Mucosa of rectum (tissue), 2 donors: ENCODE measurements at regions not wholly inside any gene's neighbourhood (a gene's known extent, or its start where the extent isn't known, plus 50 kb on each side); places are given as distances from the start of the nearest gene placed in this dataset.

Source experiments
- H3K27ac ChIP-seq, 2 donors: one replicate each; pipeline ENCODE4 v1.7.0; 2013; ENCODE audit warnings: inconsistent platforms in 2 of 2, low read depth in 2 of 2, low read length in 2 of 2
- H3K27me3 ChIP-seq, 2 donors: one replicate each; pipeline ENCODE4 v1.7.0; 2013; ENCODE audit warnings: low read length in 2 of 2; ENCODE audit not compliant: control insufficient read depth in 2 of 2, insufficient read depth in 2 of 2
- H3K36me3 ChIP-seq, 2 donors: one replicate each; pipeline ENCODE4 v1.7.0; 2013; ENCODE audit warnings: low read length in 2 of 2; ENCODE audit not compliant: control insufficient read depth in 2 of 2, insufficient read depth in 2 of 2
- H3K4me1 ChIP-seq, 2 donors: one replicate each; pipeline ENCODE4 v1.7.0; 2013; ENCODE audit warnings: low read length in 2 of 2, mild to moderate bottlenecking in 1 of 2; ENCODE audit not compliant: control insufficient read depth in 2 of 2, insufficient read depth in 2 of 2
- H3K4me3 ChIP-seq, 2 donors: one replicate each; pipeline ENCODE4 v1.7.0; 2013; ENCODE audit warnings: low read length in 2 of 2
- H3K9ac ChIP-seq, 2 donors: one replicate each; pipeline ENCODE4 v1.7.0; 2013; ENCODE audit warnings: low read length in 2 of 2, low read depth in 1 of 2, mild to moderate bottlenecking in 1 of 2
- H3K9me3 ChIP-seq, 2 donors: one replicate each; pipeline ENCODE4 v1.7.0; 2013; ENCODE audit warnings: low read length in 2 of 2; ENCODE audit not compliant: control insufficient read depth in 2 of 2
- donor health status: healthy.
- donor health status: Normal muscosa, but diverticular disease.

DNA sequence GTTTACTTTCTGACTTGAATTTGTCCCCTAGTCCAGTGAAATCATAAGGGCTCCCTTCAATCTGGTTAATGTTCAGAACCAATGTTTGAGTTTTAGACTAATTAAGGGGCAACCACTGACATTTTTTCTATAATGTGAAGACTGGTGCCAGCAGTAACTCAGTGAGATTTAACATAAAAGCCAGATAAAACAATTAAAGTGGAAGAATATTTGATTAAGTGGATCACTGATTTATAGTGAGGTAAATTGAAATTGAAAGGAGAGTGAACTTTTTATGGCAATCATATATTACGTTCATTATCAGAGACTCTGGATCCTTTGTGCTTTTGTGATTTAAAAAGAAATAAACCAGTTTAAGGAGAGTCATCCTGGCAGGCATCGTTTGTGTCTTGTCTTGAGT lies 246.8 kb downstream of the GATA3 start:
- H3K4me1 ChIP-seq: no peaks in the 10 kb centered on the region
- H3K9ac ChIP-seq: no peak overlapping the region
- H3K9me3 ChIP-seq: no peaks in the 10 kb centered on the region
- no peak overlapping the region for H3K27ac ChIP-seq
- no peak overlapping the region for H3K4me3 ChIP-seq
- H3K36me3 ChIP-seq: no peaks in the 10 kb centered on the region
- H3K27me3 ChIP-seq: no peaks in the 10 kb centered on the region

DNA sequence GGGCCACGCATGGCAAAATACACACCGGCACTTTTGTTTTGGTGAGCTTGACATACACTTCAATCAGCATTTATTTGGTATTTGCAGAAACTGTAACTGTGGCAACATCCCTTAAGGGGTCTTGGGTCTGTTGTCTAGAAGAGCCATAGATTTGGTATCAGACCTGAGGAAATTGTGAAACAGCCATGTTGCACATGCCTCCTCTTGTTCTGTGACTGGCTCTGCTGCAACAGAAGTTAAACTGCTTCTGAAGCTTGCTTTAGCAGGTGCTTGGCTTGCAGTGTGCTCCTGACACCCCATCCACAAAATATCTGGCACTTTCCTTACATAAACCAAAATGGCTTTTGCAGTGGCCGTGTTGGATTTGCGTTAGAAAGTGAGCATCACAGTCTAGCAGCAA lies 247.3 kb downstream of the GATA3 start:
- no peaks in the 10 kb centered on the region for H3K27me3 ChIP-seq
- H3K36me3 ChIP-seq: no peaks in the 10 kb centered on the region
- no peak overlapping the region for H3K4me3 ChIP-seq
- no peak overlapping the region for H3K9ac ChIP-seq
- no peaks in the 10 kb centered on the region for H3K9me3 ChIP-seq
- H3K4me1 ChIP-seq: no peaks in the 10 kb centered on the region
- H3K27ac ChIP-seq: no peak overlapping the region

DNA sequence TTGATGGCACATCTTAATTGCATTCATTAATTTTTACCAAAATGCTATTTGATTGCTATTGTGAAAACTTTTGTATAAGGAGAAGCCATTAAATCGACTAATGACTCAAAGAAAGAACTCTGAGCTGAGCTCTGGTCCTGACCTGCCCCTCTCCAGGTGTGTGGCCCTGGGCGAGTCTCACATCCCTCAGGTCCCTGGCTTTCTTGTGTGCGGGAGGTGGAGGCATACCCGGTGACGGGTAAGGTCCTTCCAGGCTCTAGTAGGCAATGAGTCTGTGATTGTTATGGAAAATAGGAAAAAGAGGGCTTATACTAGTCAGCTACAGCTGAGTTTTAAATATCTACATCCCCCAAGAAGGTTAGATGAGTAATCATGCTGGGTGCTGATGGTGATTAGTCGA lies 248.1 kb downstream of the GATA3 start:
- H3K27me3 ChIP-seq: no peaks in the 10 kb centered on the region
- no peaks in the 10 kb centered on the region for H3K9me3 ChIP-seq
- H3K27ac ChIP-seq: no peak overlapping the region
- no peaks in the 10 kb centered on the region for H3K36me3 ChIP-seq
- H3K4me3 ChIP-seq: no peak overlapping the region
- no peaks in the 10 kb centered on the region for H3K4me1 ChIP-seq
- H3K9ac ChIP-seq: no peak overlapping the region

DNA sequence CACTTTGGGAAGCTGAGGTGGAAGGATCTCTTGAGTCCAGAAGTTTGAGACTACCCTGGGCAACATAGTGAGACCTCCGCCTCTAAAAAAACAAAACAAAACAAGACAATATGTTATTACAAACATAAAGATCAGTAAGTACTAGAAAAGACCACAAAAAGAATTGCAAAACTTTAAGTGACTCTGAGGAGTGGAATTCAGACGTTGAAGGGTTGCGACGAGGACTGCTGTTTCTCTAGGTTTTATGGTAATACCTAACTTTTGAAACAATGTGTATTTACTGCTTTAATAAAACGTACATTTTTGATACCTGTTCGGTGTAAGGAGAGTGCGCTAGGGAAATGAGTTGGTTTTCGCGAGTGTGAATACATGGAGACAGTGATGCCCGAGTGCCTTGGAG lies 250.4 kb downstream of the GATA3 start:
- no peak overlapping the region for H3K4me3 ChIP-seq
- H3K27me3 ChIP-seq: no peaks in the 10 kb centered on the region
- no peaks in the 10 kb centered on the region for H3K36me3 ChIP-seq
- H3K4me1 ChIP-seq: no peaks in the 10 kb centered on the region
- H3K9ac ChIP-seq: no peak overlapping the region
- no peaks in the 10 kb centered on the region for H3K9me3 ChIP-seq
- H3K27ac ChIP-seq: no peak overlapping the region

DNA sequence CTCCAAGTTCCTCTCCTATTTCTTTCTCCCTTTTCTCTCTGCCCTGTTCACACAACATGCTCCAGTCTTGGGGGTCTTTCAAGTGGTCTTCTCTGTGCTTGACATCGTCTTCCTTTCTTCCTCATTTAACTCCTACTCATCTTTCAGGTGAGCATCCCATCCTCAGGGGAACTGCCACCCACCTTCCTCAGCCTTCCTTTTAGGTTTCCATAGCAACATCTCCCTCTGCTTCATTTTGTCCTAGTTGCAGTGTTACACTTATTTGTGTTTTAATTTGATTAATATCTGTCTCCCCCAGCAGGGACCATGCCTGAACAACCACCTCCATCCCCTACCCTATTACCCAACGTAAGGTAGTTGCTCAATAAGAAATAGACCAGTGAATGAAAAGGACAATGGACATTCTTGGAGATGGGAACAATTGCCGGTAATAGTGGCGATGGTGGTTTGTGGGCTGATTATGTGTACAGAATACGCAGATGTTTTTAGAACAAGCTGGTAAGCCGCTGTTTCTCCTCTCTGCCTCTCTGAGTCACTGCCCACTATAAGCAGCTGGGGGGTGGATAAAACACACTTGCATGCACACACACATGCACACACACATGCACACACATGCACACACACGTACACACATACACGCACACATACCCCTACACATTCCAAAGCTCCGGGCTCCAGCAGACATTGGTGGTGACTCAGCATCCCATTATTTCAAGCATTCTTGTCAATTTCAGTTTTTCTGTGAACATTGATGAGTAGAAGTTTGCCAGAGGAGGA lies 251.6 kb downstream of the GATA3 start:
- no peaks in the 10 kb centered on the region for H3K9me3 ChIP-seq
- no peak overlapping the region for H3K9ac ChIP-seq
- H3K36me3 ChIP-seq: no peaks in the 10 kb centered on the region
- H3K27ac ChIP-seq: no peak overlapping the region
- H3K4me3 ChIP-seq: no peak overlapping the region
- no peaks in the 10 kb centered on the region for H3K4me1 ChIP-seq
- H3K27me3 ChIP-seq: no peaks in the 10 kb centered on the region

DNA sequence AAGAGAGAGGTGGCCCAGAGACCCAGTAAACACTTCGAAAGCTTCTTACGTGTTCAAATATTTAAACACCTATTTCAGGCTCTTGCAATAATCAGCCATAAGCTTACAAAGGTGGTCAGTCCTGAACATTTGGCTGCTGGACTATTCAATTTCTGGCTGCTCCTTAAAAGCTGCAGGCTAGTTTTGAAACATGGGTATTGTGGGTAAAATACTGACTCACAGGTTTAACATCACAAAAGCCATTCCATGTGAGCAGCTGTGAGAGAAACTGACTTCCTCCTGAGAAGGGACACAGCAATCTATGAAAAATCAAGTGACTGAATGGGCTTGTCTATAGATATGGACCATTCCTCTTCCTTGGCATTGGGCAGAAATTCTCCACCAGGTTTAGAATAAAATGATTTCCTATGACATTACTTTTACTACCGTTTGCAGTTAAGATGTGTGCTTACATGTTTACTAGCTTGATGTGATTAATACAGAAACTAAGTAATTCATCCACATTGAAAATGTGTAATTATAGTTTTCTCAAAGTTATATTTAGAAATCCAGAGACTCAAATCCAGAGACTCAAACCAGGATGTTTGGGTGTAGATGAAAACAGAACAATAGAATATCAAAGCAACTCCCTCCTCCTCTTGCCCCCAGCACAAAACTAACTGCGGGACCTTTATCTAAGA lies 252.3 kb downstream of the GATA3 start:
- Histone ChIP-seq H3K27me3 (no peaks in the 10 kb centered on the region), H3K9me3 (no peaks in the 10 kb centered on the region), H3K9ac (no peak overlapping the region), H3K4me1 (no peaks in the 10 kb centered on the region), H3K4me3 (no peak overlapping the region), H3K27ac (no peak overlapping the region), H3K36me3 (no peaks in the 10 kb centered on the region)

DNA sequence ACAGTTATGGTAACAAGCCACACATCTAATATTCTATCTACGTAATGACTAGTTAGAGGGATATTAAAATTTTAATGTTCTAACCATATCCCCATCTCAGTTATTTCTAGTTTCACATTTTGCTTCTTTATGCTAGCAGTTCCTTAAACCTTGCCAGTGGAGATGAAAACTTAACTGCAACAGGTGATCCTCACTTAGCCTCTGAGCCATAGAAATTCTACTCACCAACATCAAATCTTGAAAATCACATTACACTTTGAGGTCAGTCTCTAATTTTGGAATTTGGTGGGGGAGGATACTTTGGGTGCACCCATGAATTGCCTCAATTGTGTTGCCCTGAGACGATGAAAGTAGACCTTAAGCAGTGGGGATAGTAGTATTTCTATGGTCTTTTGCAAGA lies 256.4 kb downstream of the GATA3 start:
- no peak overlapping the region for H3K9ac ChIP-seq
- H3K27me3 ChIP-seq: no peaks in the 10 kb centered on the region
- no peaks in the 10 kb centered on the region for H3K9me3 ChIP-seq
- H3K36me3 ChIP-seq: no peaks in the 10 kb centered on the region
- no peak overlapping the region for H3K27ac ChIP-seq
- no peaks in the 10 kb centered on the region for H3K4me1 ChIP-seq
- no peak overlapping the region for H3K4me3 ChIP-seq

DNA sequence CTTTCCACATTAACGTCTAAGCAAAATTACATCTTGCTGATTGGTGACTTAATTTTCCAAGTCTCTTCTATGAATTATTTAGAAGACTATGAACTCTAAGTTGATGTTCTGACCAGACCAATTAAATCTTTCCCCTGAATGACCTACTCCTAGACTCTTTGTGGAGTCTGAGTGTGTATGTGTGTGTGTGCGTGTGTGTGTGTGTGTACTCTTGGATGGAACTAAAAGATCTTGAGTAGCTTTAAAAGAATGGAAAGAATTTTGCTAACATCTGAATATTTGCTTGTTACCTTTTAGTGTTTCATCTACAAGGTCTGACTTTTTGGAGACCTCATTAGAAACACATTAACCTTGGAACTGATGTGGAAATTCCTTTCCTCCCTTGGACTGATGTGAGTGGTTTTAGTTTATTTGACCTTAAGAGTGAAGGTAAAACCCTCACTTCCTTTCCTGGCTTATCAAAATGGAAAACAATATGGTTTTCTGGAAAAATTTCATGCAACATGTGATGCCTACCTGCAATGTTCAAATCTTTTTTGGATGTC lies 257.1 kb downstream of the GATA3 start:
- Histone ChIP-seq H3K9ac (no peak overlapping the region), H3K27me3 (no peaks in the 10 kb centered on the region), H3K36me3 (no peaks in the 10 kb centered on the region), H3K4me1 (no peaks in the 10 kb centered on the region), H3K27ac (no peak overlapping the region), H3K4me3 (no peak overlapping the region), H3K9me3 (no peaks in the 10 kb centered on the region)

DNA sequence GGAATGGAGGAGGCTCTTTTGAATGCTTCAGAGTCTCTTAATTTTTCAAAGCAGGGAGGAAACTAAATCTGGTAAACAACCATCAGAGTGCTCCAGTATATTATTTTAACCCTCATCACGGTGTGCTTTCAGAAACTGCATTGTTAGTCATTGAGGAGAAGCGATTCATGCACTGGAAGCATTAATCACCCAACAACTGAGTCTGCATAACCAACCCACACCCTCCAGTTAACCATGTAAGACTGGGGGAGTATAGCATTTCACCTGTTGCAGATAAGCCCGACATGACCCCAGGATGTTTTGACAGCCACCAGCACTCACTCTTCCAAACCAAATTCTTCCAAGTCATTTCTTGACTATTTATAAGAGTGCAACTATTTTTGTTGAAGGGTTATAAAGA lies 257.6 kb downstream of the GATA3 start:
- Histone ChIP-seq H3K9ac (no peak overlapping the region), H3K9me3 (no peaks in the 10 kb centered on the region), H3K27me3 (no peaks in the 10 kb centered on the region), H3K4me3 (no peak overlapping the region), H3K27ac (no peak overlapping the region), H3K4me1 (no peaks in the 10 kb centered on the region), H3K36me3 (no peaks in the 10 kb centered on the region)

DNA sequence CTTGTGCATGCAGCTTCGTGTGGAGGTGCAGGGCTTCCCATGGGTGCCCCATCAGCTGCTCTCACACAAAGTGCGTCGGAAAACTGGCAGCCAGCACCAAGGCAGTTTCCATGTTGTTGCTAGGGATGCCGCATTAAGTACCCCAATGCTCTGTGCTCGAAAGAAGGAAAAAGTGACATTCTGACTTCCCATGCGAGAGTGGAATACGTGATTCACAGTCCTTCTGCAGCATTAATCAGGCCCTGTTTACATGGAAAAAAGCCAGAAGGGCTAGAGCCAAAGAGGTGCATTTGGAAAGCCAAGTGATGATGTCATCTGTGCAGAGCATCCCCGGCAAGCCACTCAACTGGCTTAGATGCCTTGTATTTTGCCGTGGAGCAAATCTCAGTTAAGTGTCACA lies 258.3 kb downstream of the GATA3 start:
- no peaks in the 10 kb centered on the region for H3K36me3 ChIP-seq
- no peak overlapping the region for H3K9ac ChIP-seq
- H3K9me3 ChIP-seq: no peaks in the 10 kb centered on the region
- H3K27ac ChIP-seq: no peak overlapping the region
- H3K4me1 ChIP-seq: no peaks in the 10 kb centered on the region
- H3K27me3 ChIP-seq: no peaks in the 10 kb centered on the region
- no peak overlapping the region for H3K4me3 ChIP-seq
